Loucy (cell line): ENCODE measurements at regions not wholly inside any gene's neighbourhood (a gene's known extent, or its start where the extent isn't known, plus 50 kb on each side); places are given as distances from the start of the nearest gene placed in this dataset.

ENCODE experiments used
- EZH2phosphoT487 ChIP-seq: fragments of 200-600 bp; IDR thresholded peaks from 2 replicates; pipeline ENCODE4 v1.6.1; 2018; ENCODE audit warnings: antibody characterized with exemption, mild to moderate bottlenecking, moderate library complexity, borderline replicate concordance
- TF ChIP-seq, protein P1 (sequence below): fragments of 200-600 bp; sonication (generic); conservative IDR thresholded peaks from 2 replicates; pipeline ENCODE4 v1.5.1; 2014; ENCODE audit warnings: mild to moderate bottlenecking, antibody characterized with exemption, low read length

DNA sequence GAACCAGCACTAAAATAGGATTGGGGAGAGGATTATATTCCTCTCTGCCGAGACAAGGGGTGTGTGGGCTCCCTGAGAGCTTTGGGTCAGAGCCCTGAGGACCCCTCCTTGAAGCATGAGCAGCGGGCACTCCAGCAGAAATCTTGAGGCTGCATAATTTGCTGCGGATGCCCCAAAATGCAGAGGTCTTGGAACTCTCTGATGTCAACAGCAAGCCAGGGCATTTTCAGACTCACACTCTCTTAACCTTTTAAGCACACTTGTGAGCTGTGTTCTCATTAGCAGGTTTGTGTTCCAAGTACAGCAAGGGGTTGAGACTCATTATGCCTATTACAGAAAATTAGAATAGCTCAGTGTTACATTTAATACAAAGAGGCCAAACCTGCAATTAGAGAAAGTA is 513.0 kb upstream of the ADAMTS16 start:
- TF ChIP-seq, protein P1, sequence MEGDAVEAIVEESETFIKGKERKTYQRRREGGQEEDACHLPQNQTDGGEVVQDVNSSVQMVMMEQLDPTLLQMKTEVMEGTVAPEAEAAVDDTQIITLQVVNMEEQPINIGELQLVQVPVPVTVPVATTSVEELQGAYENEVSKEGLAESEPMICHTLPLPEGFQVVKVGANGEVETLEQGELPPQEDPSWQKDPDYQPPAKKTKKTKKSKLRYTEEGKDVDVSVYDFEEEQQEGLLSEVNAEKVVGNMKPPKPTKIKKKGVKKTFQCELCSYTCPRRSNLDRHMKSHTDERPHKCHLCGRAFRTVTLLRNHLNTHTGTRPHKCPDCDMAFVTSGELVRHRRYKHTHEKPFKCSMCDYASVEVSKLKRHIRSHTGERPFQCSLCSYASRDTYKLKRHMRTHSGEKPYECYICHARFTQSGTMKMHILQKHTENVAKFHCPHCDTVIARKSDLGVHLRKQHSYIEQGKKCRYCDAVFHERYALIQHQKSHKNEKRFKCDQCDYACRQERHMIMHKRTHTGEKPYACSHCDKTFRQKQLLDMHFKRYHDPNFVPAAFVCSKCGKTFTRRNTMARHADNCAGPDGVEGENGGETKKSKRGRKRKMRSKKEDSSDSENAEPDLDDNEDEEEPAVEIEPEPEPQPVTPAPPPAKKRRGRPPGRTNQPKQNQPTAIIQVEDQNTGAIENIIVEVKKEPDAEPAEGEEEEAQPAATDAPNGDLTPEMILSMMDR = no peak
- no peak for TF ChIP-seq EZH2phosphoT487
